GM18505 (cell line): ENCODE measurements at regions not wholly inside any gene's neighbourhood (a gene's known extent, or its start where the extent isn't known, plus 50 kb on each side); places are given as distances from the start of the nearest gene placed in this dataset.

Experiments
- ATAC-seq: cut with Tn5 transposase; IDR thresholded peaks from one replicate; pipeline ENCODE4 v1.9.1; 2021; ENCODE audit not compliant: unreplicated experiment
- POLR2A ChIP-seq: IDR thresholded peaks from 4 replicates; pipeline ENCODE4 v1.6.1; 2011; ENCODE audit warnings: borderline replicate concordance; ENCODE audit not compliant: insufficient read depth, insufficient read length; ENCODE audit errors: extremely low read depth

- no peak for TF ChIP-seq POLR2A
- ATAC-seq, result no peak
These were observed 285.9 kb downstream of the GBA3 start for GRCh38 chr4:22978656-22979055.

GRCh38 chr4:22970665-22971064 lies 277.9 kb downstream of the GBA3 start:
- no peak for ATAC-seq

GRCh38 chr4:22969287-22969896 lies 276.7 kb downstream of the GBA3 start:
- no peak for TF ChIP-seq POLR2A
- ATAC-seq, result no peak

More at GRCh38 chr4:22970665-22971064, 277.9 kb downstream of the GBA3 start:
- TF ChIP-seq POLR2A, result no peak

GRCh38 chr4:22962295-22962694 lies 269.6 kb downstream of the GBA3 start:
- TF ChIP-seq POLR2A, result no peak
- no peak for ATAC-seq

- TF ChIP-seq POLR2A, result no peak
- ATAC-seq, result no peak
These were observed 266.7 kb downstream of the GBA3 start for GRCh38 chr4:22959483-22959882.

- no peak for ATAC-seq
These were observed 265.1 kb downstream of the GBA3 start for GRCh38 chr4:22957774-22958309.

GRCh38 chr4:22949161-22949855 lies 256.6 kb downstream of the GBA3 start:
- ATAC-seq, result no peak
- no peak for TF ChIP-seq POLR2A

More at GRCh38 chr4:22957774-22958309, 265.1 kb downstream of the GBA3 start:
- TF ChIP-seq POLR2A, result no peak

- no peak for TF ChIP-seq POLR2A
- ATAC-seq, result no peak
These were observed 255.1 kb downstream of the GBA3 start for GRCh38 chr4:22947851-22948250.

- no peak for ATAC-seq
- no peak for TF ChIP-seq POLR2A
These were observed 250.3 kb downstream of the GBA3 start for GRCh38 chr4:22942920-22943559.

- no peak for TF ChIP-seq POLR2A
- ATAC-seq, result no peak
These were observed 249.1 kb downstream of the GBA3 start for GRCh38 chr4:22941688-22942375.

- ATAC-seq, result no peak
- no peak for TF ChIP-seq POLR2A
These were observed 239.6 kb downstream of the GBA3 start for GRCh38 chr4:22932326-22932725.

- ATAC-seq, result no peak
- TF ChIP-seq POLR2A, result no peak
These were observed 229.7 kb downstream of the GBA3 start for GRCh38 chr4:22922426-22922825.

GRCh38 chr4:22921936-22922335 lies 229.2 kb downstream of the GBA3 start:
- no peak for ATAC-seq
- no peak for TF ChIP-seq POLR2A

- no peak for ATAC-seq
- no peak for TF ChIP-seq POLR2A
These were observed 218.5 kb downstream of the GBA3 start for GRCh38 chr4:22911285-22911684.

GRCh38 chr4:22910200-22910599 lies 217.5 kb downstream of the GBA3 start:
- ATAC-seq, result no peak
- no peak for TF ChIP-seq POLR2A
